Naive thymus-derived CD8-positive, alpha-beta T cell (primary cell): ENCODE measurements at regions not wholly inside any gene's neighbourhood (a gene's known extent, or its start where the extent isn't known, plus 50 kb on each side); places are given as distances from the start of the nearest gene placed in this dataset.
A peak's percentile ranks its signal among the peaks of the same experiment; 100 is the strongest.
"Not testable (repeated sequence)": the region's sequence is repeated elsewhere in the genome, so short reads cannot be mapped to it uniquely, and the experiment has no call there.

Experiments used
- ATAC-seq, 2 donors: fragments of 150-1000 bp; cut with Tn5 transposase in 1 of 2; sonication (Bioruptor Pico), chemical (Tn5 transposase) in 1 of 2; 1 replicate in 1 of 2; 2 replicates in 1 of 2; pipeline ENCODE4 v1.10.0; 2021; ENCODE audit warnings: mild to moderate bottlenecking in 2 of 2, moderate library complexity in 2 of 2
- POLR2A ChIA-PET: fragments of 350-600 bp; sonication (Branson Sonifier 250); formaldehyde crosslinking; loops from one replicate; lab custom pipeline; 2021; ENCODE audit warnings: antibody characterized with exemption; lab: Charles Lee
- DNase-seq, 10 donors: peaks; one replicate each; pipeline versions ENCODE4 v3.0.0 to v3.0.0-alpha.2; 2020 to 2022
- H3K27ac Mint-ChIP-seq, 10 donors: one replicate each; pipeline ENCODE4 v1.8.0; 2020 to 2022; ENCODE audit warnings: mild to moderate bottlenecking in 10 of 10, mixed read lengths in 10 of 10, moderate library complexity in 4 of 10, inconsistent platforms in 1 of 10
- H3K27me3 Mint-ChIP-seq, 5 donors: one replicate each; pipeline ENCODE4 v1.8.0; 2021 to 2022; ENCODE audit warnings: mixed read lengths in 5 of 5
- H3K36me3 Mint-ChIP-seq, 3 donors: one replicate each; pipeline ENCODE4 v1.8.0; 2020 to 2022; ENCODE audit warnings: mixed read lengths in 3 of 3, mild to moderate bottlenecking in 2 of 3, inconsistent platforms in 1 of 3
- H3K4me1 Mint-ChIP-seq, 4 donors: one replicate each; pipeline ENCODE4 v1.8.0; 2021 to 2022; ENCODE audit warnings: mixed read lengths in 4 of 4
- H3K4me3 Mint-ChIP-seq, 10 donors: one replicate each; pipeline ENCODE4 v1.8.0; 2020 to 2022; ENCODE audit warnings: mild to moderate bottlenecking in 10 of 10, mixed read lengths in 10 of 10, moderate library complexity in 6 of 10, inconsistent platforms in 1 of 10
- H3K9me3 Mint-ChIP-seq, 9 donors: one replicate each; pipeline ENCODE4 v1.8.0; 2020 to 2022; ENCODE audit warnings: mixed read lengths in 9 of 9, mild to moderate bottlenecking in 3 of 9, inconsistent platforms in 1 of 9, moderate library complexity in 1 of 9

DNA sequence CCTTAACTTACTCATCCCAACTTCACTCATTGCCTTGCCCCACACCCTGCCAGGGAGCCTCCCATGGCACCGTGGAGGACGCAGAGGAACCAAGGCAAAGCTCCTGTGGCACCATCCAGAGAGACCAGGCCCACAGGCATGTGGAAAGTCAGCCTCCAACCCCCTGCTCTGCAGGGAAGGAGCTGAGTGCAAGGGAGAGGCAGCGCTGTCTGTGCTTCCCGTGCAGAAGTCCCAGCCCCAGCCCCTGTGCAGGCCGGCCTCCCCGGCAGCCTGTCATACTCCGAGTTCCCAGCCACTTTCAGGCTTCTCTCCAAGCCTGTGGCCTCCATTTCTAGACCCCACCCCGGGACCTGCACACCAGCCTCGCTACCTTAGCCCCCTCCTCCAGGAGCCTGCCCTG, 106.4 kb downstream of the SINHCAF start:
- H3K4me3 Mint-ChIP-seq, result no peak overlapping the region
- H3K4me1 Mint-ChIP-seq, result no peaks in the 10 kb centered on the region
- POLR2A ChIA-PET, result no interaction called here
- H3K27ac Mint-ChIP-seq, result no peak overlapping the region
- peaks cover 0 to 14% (median 8%) of the 10 kb centered on the region in 5 donors for H3K27me3 Mint-ChIP-seq
- DNase-seq (no peak), ATAC-seq (no peak)
- H3K36me3 Mint-ChIP-seq, result no peaks in the 10 kb centered on the region
- no peaks in the 10 kb centered on the region for H3K9me3 Mint-ChIP-seq

DNA sequence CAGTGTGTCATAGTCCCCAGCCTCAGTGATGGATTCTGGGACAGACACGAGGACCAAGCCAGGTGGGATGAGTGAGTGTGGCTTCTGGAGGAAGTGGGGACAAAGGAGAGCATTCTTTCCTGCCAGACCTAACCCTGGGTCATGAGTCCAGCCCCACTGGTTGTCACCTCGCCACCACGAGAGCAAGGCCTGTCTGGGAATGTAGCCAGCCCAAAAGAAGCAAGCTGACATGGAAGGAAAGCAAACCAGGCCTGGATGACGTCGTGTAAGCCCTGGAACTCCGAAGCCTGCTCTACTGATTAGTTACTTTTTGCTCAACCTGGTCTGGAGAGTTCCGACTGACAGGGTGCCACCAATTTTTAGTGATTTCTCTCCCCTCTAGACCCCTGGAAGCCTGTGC, 105.9 kb downstream of the SINHCAF start:
- H3K4me1 Mint-ChIP-seq, result no peaks in the 10 kb centered on the region
- no peak overlapping the region for H3K4me3 Mint-ChIP-seq
- H3K27me3 Mint-ChIP-seq, result peaks cover 0 to 13% (median 6%) of the 10 kb centered on the region in 5 donors
- no peak for ATAC-seq
- H3K9me3 Mint-ChIP-seq, result no peaks in the 10 kb centered on the region
- peak overlapping the region in 1 of 10 donors; percentile 0 for H3K27ac Mint-ChIP-seq
- no peak for DNase-seq
- POLR2A ChIA-PET, result no interaction called here
- no peaks in the 10 kb centered on the region for H3K36me3 Mint-ChIP-seq

DNA sequence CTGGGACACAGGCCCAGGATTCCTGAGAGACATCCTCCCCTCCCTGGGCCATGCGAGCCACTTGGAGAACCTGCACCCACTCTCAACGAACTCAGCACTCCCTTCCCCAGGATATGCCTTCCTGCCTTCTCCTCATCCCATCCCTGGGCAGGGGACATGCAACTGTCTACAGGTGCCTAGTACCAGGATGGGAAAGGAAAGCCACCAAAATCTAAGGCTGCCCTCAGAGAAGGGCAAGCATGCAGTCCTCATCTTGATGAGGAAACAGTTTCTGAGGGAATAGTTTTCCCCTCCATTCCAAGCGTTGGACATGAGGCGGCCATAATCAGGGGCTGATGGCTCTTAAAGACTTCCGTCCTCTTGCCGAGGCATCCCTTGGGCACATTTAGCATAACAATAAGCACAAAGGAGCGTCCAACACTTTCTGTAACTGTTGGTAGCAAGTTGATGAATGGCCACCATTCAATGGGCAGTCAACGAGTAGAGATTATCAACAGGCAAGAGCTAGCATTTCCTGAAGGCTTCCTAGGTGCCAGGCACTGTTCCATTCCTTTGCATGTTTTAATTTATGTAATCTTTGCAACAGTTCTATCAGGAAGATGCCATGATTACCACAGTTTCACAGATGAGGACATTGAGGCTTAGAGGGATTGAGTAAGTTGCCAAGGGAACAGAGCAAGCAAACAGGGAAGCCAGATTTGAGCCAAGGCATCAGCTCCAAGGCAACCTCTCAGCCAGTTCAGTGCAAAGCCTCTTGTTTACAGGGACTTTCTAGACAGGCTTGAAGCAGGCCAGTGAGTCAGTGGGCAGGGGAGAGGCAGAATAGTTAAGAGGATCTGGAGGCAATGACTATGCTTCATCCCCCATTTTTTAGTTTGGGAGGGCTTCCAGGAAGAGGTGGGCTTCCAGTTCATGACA, 105.1 kb downstream of the SINHCAF start:
- no peaks in the 10 kb centered on the region for H3K4me1 Mint-ChIP-seq
- no peak for DNase-seq
- H3K27me3 Mint-ChIP-seq, result peaks cover 0 to 10% (median 3%) of the 10 kb centered on the region in 5 donors
- H3K4me3 Mint-ChIP-seq, result no peak overlapping the region
- POLR2A ChIA-PET, result no interaction called here
- H3K27ac Mint-ChIP-seq, result no peak overlapping the region
- H3K36me3 Mint-ChIP-seq, result no peaks in the 10 kb centered on the region
- no peaks in the 10 kb centered on the region for H3K9me3 Mint-ChIP-seq
- no peak for ATAC-seq

DNA sequence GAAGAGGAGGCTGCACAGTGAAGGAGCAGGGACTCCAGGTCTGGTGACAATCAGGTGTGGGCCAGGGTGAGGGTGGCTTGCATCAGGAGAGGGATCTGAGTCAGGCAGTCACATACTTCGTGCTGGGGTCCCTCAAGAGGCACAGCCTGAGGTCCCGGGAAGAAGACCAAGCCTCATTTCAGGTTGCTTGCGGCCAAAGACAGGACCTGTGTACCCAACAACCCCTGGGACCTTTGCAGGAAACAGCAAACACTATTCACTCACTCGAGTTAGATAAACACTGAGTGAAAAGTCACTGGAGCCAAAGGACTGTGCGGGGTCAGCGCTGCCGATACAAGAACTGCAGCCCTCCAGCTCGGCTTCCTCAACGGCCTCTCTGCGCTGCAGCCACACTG, 104.4 kb downstream of the SINHCAF start:
- peaks cover 0 to 7% (median 3%) of the 10 kb centered on the region in 5 donors for H3K27me3 Mint-ChIP-seq
- ATAC-seq (no peak), DNase-seq (no peak)
- H3K36me3 Mint-ChIP-seq, result no peaks in the 10 kb centered on the region
- H3K9me3 Mint-ChIP-seq, result no peaks in the 10 kb centered on the region
- no peak overlapping the region for H3K27ac Mint-ChIP-seq
- no peak overlapping the region for H3K4me3 Mint-ChIP-seq
- H3K4me1 Mint-ChIP-seq, result no peaks in the 10 kb centered on the region
- POLR2A ChIA-PET, result no interaction called here

DNA sequence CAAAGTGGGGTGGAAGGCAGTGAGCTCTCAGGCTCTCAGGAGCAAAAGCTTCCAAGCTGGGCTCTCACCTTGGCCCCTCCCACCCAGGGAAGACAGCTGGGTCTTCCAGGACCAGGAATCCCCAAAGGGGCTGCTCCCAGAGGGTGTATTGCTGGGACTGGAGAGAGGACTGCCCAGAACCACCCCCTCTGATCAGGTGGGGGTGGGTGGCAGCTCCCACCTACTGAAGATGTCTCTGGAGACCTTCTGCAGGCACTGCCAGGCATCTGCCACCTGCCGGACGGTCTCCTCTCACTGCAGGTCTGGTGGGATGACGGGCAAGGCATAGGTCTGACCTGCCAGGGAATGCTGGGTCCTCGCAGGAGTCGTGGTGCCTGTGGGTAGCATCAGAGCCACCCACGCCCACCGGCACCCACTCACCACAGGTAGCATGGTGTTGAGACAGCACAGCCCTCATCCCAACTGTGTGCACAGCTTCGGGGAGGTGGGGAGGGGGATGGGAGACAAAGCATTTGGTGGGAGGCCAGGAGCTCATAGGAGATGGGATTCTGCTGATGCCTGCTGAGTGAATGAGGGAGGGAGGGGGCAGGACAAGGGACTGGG, 103.2 kb downstream of the SINHCAF start:
- ATAC-seq (no peak), DNase-seq (no peak)
- POLR2A ChIA-PET, result no interaction called here
- H3K4me3 Mint-ChIP-seq, result no peak overlapping the region
- H3K36me3 Mint-ChIP-seq, result no peaks in the 10 kb centered on the region
- no peak overlapping the region for H3K27ac Mint-ChIP-seq
- peaks cover 0 to 5% (median 2%) of the 10 kb centered on the region in 5 donors for H3K27me3 Mint-ChIP-seq
- H3K9me3 Mint-ChIP-seq, result no peaks in the 10 kb centered on the region
- H3K4me1 Mint-ChIP-seq, result no peaks in the 10 kb centered on the region

DNA sequence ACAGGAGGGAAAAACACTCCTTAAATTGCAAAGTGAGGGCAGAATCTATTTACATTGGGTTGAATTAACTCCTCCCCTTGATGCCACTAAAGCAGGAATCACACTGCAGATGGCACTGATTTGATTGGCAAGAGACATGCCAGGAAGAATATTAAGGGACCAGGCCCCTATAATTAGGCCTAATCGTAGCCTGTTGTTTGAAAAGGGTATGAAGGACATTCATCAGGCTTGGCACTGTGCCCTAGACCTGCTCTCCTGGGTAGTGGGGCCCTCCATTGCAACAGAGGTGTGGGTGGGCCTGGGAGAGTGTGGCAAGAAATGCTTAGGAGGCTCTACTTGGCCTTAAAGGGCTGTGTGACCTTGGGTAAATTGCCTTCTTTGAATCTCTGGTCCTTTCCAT, 102.3 kb downstream of the SINHCAF start:
- POLR2A ChIA-PET, H3K27ac Mint-ChIP-seq, H3K9me3 Mint-ChIP-seq, H3K36me3 Mint-ChIP-seq, H3K4me3 Mint-ChIP-seq, ATAC-seq, H3K27me3 Mint-ChIP-seq, DNase-seq, H3K4me1 Mint-ChIP-seq: not testable (repeated sequence)

DNA sequence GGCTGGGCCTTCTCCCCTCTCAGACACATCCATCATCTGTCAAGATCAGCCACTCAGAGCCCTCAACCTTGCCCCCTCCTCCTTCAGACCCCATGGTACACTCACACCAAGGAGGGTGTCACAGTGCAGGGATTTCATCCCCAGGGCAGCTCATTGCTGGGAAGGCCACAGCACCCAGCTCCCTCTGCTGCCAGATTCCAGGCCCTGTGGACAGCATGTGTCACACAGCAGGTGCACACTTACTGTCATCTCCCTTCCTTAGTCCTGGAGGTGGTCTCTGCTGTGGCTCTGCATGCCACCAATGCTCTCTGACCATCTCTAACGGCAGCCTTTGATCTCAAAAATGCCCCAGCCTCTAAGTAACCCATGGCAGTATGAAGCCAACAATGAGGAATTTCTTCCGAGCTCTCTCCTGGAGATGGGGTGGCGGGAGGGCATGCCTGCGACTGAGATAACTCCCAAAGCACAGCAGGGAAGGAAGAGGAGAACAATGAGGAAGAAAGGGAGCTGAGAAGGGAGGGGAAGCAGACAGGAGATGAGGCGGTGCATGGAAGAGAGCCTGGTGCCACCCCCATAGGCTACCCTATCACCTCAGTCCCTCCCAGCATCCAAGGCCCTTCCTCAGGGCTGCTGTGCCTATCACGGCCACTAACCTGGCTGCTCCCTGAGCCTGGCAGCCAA, 101.0 kb downstream of the SINHCAF start:
- H3K9me3 Mint-ChIP-seq, result no peaks in the 10 kb centered on the region
- ATAC-seq (no peak), DNase-seq (no peak)
- no peaks in the 10 kb centered on the region for H3K36me3 Mint-ChIP-seq
- H3K27ac Mint-ChIP-seq, result no peak overlapping the region
- no peaks in the 10 kb centered on the region for H3K4me1 Mint-ChIP-seq
- peaks cover 0 to 3% (median 0%) of the 10 kb centered on the region in 5 donors for H3K27me3 Mint-ChIP-seq
- POLR2A ChIA-PET, result no interaction called here
- H3K4me3 Mint-ChIP-seq, result no peak overlapping the region

DNA sequence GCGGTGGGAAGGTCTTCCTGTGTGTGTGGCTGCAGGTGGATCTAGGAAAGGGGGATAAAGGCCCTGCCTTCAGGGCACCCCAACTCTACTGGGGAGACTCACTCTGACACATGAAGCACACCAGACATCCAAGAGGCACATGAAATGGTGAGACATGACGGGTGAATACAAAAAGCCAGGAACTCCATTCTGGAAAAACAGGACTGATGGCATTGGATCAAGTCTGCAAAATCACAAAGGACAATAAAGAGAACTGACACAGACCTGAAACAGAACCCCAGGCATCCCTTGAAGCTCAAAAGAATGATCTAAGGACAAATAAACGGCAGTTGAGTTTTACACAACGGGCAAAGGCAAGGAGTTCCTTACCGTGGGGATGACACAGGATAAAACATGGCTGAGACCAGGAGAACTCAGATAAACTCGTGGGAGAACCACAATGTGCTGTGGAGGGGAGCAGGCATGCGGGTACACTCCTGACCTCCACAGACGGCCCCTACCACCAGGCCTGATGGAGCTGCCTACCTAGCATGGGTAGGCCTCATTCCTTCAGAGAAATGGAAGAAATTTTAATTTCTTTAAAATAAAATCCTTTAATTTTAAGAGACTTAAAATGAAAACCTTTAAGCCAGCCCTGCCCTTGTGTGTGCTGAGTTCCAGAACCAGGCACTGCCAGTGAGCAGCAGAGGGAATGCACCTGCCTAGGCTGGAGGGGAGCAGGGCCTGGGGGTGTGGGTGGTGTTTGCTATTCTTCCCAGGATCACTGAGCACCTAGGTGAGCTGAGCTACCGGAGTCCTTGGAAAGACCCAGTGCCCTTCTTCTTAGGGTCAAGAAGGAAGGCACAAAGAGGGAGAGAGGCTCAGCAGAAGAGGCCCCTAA, 100.1 kb downstream of the SINHCAF start:
- H3K9me3 Mint-ChIP-seq, result peaks cover 0 to 1% (median under 1%) of the 10 kb centered on the region in 9 donors
- POLR2A ChIA-PET, result no interaction called here
- H3K36me3 Mint-ChIP-seq, result no peaks in the 10 kb centered on the region
- DNase-seq (no peak), ATAC-seq (no peak)
- peaks cover 0 to 3% (median 0%) of the 10 kb centered on the region in 5 donors for H3K27me3 Mint-ChIP-seq
- H3K4me1 Mint-ChIP-seq, result no peaks in the 10 kb centered on the region
- H3K27ac Mint-ChIP-seq, result peak overlapping the region in 1 of 10 donors; percentile 26
- H3K4me3 Mint-ChIP-seq, result no peak overlapping the region

DNA sequence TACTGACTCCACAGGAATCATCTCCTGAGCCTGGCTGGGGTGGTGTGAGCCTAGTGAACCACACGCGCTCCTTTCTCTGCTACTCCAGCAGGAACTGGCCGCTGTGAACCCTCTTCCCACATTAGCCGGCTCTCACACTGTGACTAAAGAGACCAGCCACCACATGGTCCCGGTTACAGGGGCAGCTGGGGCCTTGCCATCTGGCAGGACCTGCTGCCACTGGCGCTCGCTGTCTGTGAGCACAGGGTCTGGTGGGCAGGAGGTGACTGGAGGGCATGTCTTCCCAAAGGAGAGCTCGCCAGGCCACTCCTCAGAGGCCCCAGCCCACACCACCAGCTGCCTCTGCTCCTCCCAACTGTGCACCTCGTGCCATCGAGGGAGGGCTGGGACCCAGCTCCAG, 99.3 kb downstream of the SINHCAF start:
- Mint-ChIP-seq H3K27ac (no peak overlapping the region), H3K27me3 (peaks cover 0 to 3% (median 2%) of the 10 kb centered on the region in 5 donors), H3K36me3 (no peaks in the 10 kb centered on the region), H3K4me1 (no peaks in the 10 kb centered on the region), H3K4me3 (no peak overlapping the region), H3K9me3 (peaks cover 0 to 8% (median 3%) of the 10 kb centered on the region in 9 donors)
- POLR2A ChIA-PET, result no interaction called here
- no peak for DNase-seq
- no peak for ATAC-seq

DNA sequence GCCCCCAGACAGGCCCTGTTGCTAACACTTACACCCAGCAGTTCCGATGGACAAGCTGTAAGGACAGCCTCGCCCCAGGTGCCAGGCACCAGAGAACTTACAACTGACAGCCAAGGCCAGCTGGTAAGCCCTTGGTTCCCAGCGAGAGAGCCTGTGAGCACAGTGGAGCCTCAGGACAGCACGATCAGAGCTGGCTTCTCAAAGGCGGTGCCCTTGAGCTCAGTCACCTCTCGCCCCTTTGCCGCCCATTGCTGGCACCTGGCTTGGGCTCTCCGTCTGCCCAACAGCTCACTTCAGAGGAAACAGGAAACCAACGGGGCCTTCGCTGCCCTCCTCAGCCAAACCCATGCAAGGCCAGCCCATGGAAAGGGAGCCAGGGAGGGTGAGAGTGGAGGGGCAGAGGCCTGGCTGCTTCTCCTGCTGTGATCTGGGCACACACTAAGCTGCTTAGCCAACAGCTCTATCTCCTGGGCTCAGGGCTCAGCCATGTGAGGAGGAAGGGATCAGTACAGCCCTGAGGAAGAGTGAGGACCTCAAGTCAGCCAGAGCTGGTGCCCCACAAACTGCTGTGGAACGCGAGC, 98.5 kb downstream of the SINHCAF start:
- ATAC-seq (no peak), DNase-seq (no peak)
- POLR2A ChIA-PET, result no interaction called here
- no peak overlapping the region for H3K4me3 Mint-ChIP-seq
- no peak overlapping the region for H3K27ac Mint-ChIP-seq
- H3K4me1 Mint-ChIP-seq, result no peaks in the 10 kb centered on the region
- peaks cover 0 to 4% (median 3%) of the 10 kb centered on the region in 5 donors for H3K27me3 Mint-ChIP-seq
- H3K9me3 Mint-ChIP-seq, result peaks cover 0 to 9% (median 3%) of the 10 kb centered on the region in 9 donors
- H3K36me3 Mint-ChIP-seq, result no peaks in the 10 kb centered on the region

DNA sequence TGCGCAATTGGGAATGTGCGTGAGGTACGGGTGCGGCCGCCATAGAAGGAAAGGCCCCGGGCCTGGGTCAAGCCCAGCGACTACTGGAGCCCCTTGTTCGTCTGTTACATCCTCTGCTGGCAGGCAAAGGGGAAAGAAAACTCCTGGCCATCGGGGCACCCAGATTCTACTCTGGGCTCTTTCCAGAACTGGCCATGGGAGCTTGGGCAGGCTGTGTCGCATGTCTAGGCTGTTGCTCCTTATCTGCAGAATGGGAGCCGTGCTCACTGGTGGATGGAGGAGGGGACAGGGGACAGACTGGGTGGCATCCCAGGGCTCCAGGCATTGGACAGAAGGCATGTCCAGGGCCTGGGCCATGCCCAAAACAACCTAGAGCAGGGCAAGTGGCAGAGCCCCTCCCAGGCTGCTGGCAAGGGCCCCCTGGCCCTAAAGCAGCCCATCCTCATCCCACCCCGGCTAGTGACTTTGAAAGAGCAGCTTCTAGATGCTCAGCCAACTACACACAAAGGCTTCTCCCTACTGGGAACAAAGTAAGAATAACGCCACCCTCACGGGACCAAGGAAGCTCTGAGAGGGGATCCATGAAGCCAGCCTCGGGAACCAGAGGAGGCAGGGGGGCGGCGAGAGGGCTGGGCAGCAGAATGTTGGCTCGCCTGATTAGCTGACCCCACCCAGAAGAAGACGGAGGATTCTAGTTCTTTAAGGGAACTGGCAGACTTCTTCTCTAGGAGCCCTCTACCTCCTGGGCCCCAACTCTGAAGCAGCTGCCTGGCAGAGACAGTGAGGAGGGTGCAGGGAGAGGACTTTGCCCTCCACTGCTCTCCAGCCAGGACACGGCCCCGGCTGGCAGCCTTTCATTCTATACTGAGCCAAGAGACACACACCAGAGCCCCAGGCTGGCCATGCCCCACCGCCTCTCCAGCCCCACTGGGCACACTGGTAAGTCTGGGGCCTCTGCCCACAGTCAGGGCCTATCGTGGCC, 96.8 kb downstream of the SINHCAF start:
- POLR2A ChIA-PET, result no interaction called here
- H3K4me1 Mint-ChIP-seq, result no peaks in the 10 kb centered on the region
- H3K27ac Mint-ChIP-seq, result no peak overlapping the region
- H3K4me3 Mint-ChIP-seq, result no peak overlapping the region
- no peaks in the 10 kb centered on the region for H3K36me3 Mint-ChIP-seq
- peaks cover 0 to 8% (median 3%) of the 10 kb centered on the region in 5 donors for H3K27me3 Mint-ChIP-seq
- ATAC-seq, result no peak
- H3K9me3 Mint-ChIP-seq, result peaks cover 0 to 9% (median 3%) of the 10 kb centered on the region in 9 donors
- DNase-seq, result no peak
